WERI-Rb-1 (cell line): ENCODE measurements at regions not wholly inside any gene's neighbourhood (a gene's known extent, or its start where the extent isn't known, plus 50 kb on each side); places are given as distances from the start of the nearest gene placed in this dataset.

Source experiments
- DNase-seq: peaks from one replicate; pipeline ENCODE4 v3.0.0-alpha.2; 2020
- H3K27ac ChIP-seq: fragments of 250-450 bp; sonication (Bioruptor Pico); 2 replicates; pipeline ENCODE4 v1.5.1; 2020; ENCODE audit warnings: mild to moderate bottlenecking, moderate library complexity
- H3K27me3 ChIP-seq: fragments of 250-450 bp; sonication (Bioruptor Pico); 2 replicates; pipeline ENCODE4 v1.5.1; 2021; ENCODE audit warnings: mild to moderate bottlenecking, low read depth, moderate library complexity; ENCODE audit not compliant: insufficient read depth, severe bottlenecking
- H3K36me3 ChIP-seq: fragments of 250-450 bp; sonication (Bioruptor Pico); 2 replicates; pipeline ENCODE4 v1.5.1; 2020; ENCODE audit warnings: mild to moderate bottlenecking, moderate library complexity
- H3K4me3 ChIP-seq: 2 replicates; pipeline ENCODE4 v1.5.1; 2011; ENCODE audit warnings: low read depth, mild to moderate bottlenecking, control low read depth, low read length
- H3K9me3 ChIP-seq: fragments of 250-450 bp; sonication (Bioruptor Pico); 2 replicates; pipeline ENCODE4 v1.5.1; 2021; ENCODE audit warnings: mild to moderate bottlenecking, moderate library complexity; ENCODE audit not compliant: severe bottlenecking
- TF ChIP-seq, protein P1 (sequence below): IDR thresholded peaks from 2 replicates; pipeline ENCODE4 v1.5.1; 2011; ENCODE audit warnings: low read depth, mild to moderate bottlenecking, control low read depth, inconsistent platforms, low read length

GRCh38 chr14:85459361-85460000 lies 70.5 kb upstream of the FLRT2 start:
- no peak overlapping the region for H3K4me3 ChIP-seq
- H3K36me3 ChIP-seq, result no peaks in the 10 kb centered on the region
- no peaks in the 10 kb centered on the region for H3K9me3 ChIP-seq
- no peak for DNase-seq
- TF ChIP-seq, protein P1, sequence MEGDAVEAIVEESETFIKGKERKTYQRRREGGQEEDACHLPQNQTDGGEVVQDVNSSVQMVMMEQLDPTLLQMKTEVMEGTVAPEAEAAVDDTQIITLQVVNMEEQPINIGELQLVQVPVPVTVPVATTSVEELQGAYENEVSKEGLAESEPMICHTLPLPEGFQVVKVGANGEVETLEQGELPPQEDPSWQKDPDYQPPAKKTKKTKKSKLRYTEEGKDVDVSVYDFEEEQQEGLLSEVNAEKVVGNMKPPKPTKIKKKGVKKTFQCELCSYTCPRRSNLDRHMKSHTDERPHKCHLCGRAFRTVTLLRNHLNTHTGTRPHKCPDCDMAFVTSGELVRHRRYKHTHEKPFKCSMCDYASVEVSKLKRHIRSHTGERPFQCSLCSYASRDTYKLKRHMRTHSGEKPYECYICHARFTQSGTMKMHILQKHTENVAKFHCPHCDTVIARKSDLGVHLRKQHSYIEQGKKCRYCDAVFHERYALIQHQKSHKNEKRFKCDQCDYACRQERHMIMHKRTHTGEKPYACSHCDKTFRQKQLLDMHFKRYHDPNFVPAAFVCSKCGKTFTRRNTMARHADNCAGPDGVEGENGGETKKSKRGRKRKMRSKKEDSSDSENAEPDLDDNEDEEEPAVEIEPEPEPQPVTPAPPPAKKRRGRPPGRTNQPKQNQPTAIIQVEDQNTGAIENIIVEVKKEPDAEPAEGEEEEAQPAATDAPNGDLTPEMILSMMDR, result no peak
- no peaks in the 10 kb centered on the region for H3K27me3 ChIP-seq
- no peak overlapping the region for H3K27ac ChIP-seq

DNA sequence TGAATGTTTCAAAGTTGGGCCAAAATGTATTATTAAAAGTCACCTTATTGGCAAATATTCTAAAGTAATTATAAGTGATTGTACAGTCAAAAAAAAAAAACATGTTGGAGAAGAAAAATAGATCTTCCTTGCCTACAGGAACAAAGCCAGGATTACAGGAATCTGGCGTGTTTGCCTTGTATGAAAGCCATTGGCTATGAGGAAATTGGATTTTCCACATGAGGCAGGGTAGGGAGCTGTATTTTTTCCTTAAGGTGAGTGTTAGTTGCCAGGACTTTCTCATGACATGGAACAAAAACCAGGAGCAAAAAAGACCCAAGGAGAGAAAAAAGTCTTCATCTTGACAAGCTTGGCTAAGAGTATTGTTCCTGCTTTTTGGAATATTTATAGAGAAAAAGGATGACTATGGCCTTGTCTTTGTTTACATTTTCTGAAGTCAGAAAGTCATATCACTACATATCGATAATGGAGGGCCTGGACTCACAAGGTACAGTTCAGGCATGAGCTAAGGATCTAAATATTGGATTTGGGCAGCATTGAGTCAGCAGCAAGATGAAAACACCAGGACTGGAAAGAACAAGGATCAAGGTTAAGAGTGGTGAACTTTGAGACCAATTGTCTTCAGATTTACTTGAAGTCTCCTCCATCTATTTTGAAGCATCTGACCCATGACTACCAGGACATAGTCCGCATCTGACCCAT lies 68.4 kb upstream of the FLRT2 start:
- DNase-seq, result no peak
- no peaks in the 10 kb centered on the region for H3K9me3 ChIP-seq
- H3K27ac ChIP-seq, result no peak overlapping the region
- TF ChIP-seq, protein P1, result no peak
- no peaks in the 10 kb centered on the region for H3K27me3 ChIP-seq
- no peaks in the 10 kb centered on the region for H3K36me3 ChIP-seq
- no peak overlapping the region for H3K4me3 ChIP-seq

DNA sequence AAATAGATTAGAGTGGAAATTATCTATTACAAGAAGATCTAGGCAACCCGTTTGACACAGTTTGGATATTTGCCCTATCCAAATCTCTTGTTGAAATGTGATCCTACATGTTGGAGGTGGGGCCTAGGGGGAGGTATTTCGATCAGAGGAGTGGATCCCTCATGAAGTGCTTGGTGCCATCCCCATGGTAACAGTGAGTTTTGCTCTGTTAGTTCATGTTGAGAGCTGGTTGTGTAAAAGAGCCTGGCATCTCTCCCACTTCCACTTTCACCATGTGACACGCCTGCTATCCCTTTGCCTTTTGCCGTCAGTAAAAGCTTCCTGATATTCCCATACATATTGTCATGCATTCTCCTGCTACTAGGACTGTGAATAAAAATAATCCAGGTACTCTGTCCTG lies 66.4 kb upstream of the FLRT2 start:
- no peaks in the 10 kb centered on the region for H3K36me3 ChIP-seq
- TF ChIP-seq, protein P1, result no peak
- no peak overlapping the region for H3K4me3 ChIP-seq
- H3K27ac ChIP-seq, result no peak overlapping the region
- no peaks in the 10 kb centered on the region for H3K27me3 ChIP-seq
- no peak for DNase-seq
- H3K9me3 ChIP-seq, result no peaks in the 10 kb centered on the region

- Histone ChIP-seq H3K27me3 (no peaks in the 10 kb centered on the region), H3K27ac (no peak overlapping the region), H3K4me3 (no peak overlapping the region), H3K9me3 (no peaks in the 10 kb centered on the region), H3K36me3 (no peaks in the 10 kb centered on the region)
- TF ChIP-seq, protein P1, result no peak
- no peak for DNase-seq
Measured at GRCh38 chr14:85464135-85464895, 65.6 kb upstream of the FLRT2 start.

- Histone ChIP-seq H3K27ac (no peak overlapping the region), H3K4me3 (no peak overlapping the region), H3K36me3 (no peaks in the 10 kb centered on the region), H3K9me3 (no peaks in the 10 kb centered on the region), H3K27me3 (no peaks in the 10 kb centered on the region)
- TF ChIP-seq, protein P1, result no peak
- DNase-seq, result no peak
Measured at GRCh38 chr14:85466678-85467077, 63.3 kb upstream of the FLRT2 start.
